Upper lobe of left lung (tissue), 6 donors: ENCODE measurements at regions not wholly inside any gene's neighbourhood (a gene's known extent, or its start where the extent isn't known, plus 50 kb on each side); places are given as distances from the start of the nearest gene placed in this dataset.

ENCODE experiments used
- ATAC-seq, 2 donors: fragments of 200-7000 bp; cut with Tn5 transposase; one replicate each; pipeline ENCODE4 v1.9.1; 2022; ENCODE audit warnings: mild to moderate bottlenecking in 2 of 2, moderate library complexity in 2 of 2; ENCODE audit not compliant: low FRiP score in 2 of 2
- DNase-seq, 2 donors: peaks; one replicate each; pipeline ENCODE4 v3.0.0-alpha.2; 2019 to 2020
- H3K27ac ChIP-seq, 4 donors: fragments of 200-600 bp; sonication (generic); one replicate each; pipeline ENCODE4 v1.5.1; 2016 to 2019
- H3K27me3 ChIP-seq, 4 donors: fragments of 200-600 bp; sonication (generic); one replicate each; pipeline ENCODE4 v1.5.1; 2017 to 2019
- H3K36me3 ChIP-seq, 4 donors: fragments of 200-600 bp; sonication (generic); one replicate each; pipeline ENCODE4 v1.5.1; 2016 to 2019
- H3K4me1 ChIP-seq, 4 donors: fragments of 200-600 bp; sonication (generic); one replicate each; pipeline ENCODE4 v1.5.1; 2018 to 2019
- H3K4me3 ChIP-seq, 4 donors: fragments of 200-600 bp; sonication (generic); one replicate each; pipeline ENCODE4 v1.5.1; 2017 to 2019; ENCODE audit warnings: mild to moderate bottlenecking in 2 of 4, moderate library complexity in 1 of 4
- H3K9me3 ChIP-seq, 4 donors: fragments of 200-600 bp; sonication (generic); one replicate each; pipeline ENCODE4 v1.5.1; 2018 to 2019
- EP300 ChIP-seq, 4 donors: sonication (generic); formaldehyde crosslinking; IDR thresholded peaks; one replicate each; pipeline ENCODE4 v1.5.1; 2017; ENCODE audit warnings: antibody characterized with exemption in 4 of 4, control low read depth in 2 of 4
- POLR2A ChIP-seq, 4 donors: fragments of 450-650 bp; IDR thresholded peaks; one replicate each; pipeline ENCODE4 v1.5.1; 2016 to 2017; ENCODE audit warnings: antibody characterized with exemption in 4 of 4, mild to moderate bottlenecking in 2 of 4
- POLR2AphosphoS5 ChIP-seq, 2 donors: sonication (generic); formaldehyde crosslinking; IDR thresholded peaks; one replicate each; pipeline ENCODE4 v1.5.1; 2017; ENCODE audit warnings: antibody characterized with exemption in 2 of 2
- WGBS, 2 donors: methylation state at CpG; one replicate each; pipeline ENCODE4 v1.1.5; 2017 to 2018; 5-methylcytosine and 5-hydroxymethylcytosine counted together
- TF ChIP-seq, protein P1 (sequence below), 6 experiments: fragments of 450-650 bp in 4 of 6; fragments of 200-600 bp in 2 of 6; sonication (generic) in 2 of 6; IDR thresholded peaks; one replicate each; pipeline ENCODE4 v1.5.1; 2016 to 2019; ENCODE audit warnings: antibody characterized with exemption in 6 of 6
- donor health status: DM: no; HTN: no; CAD: no; lungs with moderate emphysema.
- donor health status: DM: no; HTN: yes; CAD: no; lungs with severe emphysema.

DNA sequence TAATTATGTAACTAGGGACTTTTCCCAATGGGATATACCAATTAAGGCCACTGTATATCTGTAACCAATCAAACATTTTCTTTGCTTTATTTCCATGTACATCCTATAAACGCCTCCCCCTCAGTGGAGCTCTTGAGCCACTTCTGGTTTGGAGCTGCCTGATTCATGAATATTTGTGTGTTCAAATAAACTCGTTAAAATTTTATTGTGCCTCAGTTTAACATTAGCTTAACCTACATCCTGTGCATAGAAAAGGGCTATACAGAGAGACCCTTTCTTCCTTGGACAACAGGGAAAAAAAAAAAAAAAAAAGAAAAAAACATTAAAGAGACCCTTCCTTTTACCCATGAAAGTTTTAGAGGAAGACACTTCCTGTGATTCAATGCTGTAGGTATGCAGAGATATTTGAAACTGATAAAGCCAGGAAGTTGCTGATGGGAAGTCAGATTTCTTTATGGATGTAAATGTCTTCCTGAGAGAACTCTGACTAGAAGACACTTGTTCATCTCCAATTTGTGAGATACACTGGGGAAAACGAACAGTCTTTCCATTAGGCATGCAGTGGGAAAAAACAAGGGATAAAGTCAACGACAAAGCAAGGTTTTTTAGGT lies 614.6 kb upstream of the SOX11 start:
- H3K4me1 ChIP-seq: no peaks in the 10 kb centered on the region
- 50 to 54% methylated on average over 4 of the region's 4 CpGs for WGBS, 2 donors
- no peaks in the 10 kb centered on the region for H3K9me3 ChIP-seq
- H3K36me3 ChIP-seq: no peaks in the 10 kb centered on the region
- H3K27ac ChIP-seq: no peak overlapping the region
- TF ChIP-seq POLR2A (IDR thresholded peaks at IDR 0.05): no peak
- no peak for TF ChIP-seq POLR2AphosphoS5 (IDR thresholded peaks at IDR 0.05)
- TF ChIP-seq EP300 (IDR thresholded peaks at IDR 0.05): no peak
- TF ChIP-seq, protein P1, sequence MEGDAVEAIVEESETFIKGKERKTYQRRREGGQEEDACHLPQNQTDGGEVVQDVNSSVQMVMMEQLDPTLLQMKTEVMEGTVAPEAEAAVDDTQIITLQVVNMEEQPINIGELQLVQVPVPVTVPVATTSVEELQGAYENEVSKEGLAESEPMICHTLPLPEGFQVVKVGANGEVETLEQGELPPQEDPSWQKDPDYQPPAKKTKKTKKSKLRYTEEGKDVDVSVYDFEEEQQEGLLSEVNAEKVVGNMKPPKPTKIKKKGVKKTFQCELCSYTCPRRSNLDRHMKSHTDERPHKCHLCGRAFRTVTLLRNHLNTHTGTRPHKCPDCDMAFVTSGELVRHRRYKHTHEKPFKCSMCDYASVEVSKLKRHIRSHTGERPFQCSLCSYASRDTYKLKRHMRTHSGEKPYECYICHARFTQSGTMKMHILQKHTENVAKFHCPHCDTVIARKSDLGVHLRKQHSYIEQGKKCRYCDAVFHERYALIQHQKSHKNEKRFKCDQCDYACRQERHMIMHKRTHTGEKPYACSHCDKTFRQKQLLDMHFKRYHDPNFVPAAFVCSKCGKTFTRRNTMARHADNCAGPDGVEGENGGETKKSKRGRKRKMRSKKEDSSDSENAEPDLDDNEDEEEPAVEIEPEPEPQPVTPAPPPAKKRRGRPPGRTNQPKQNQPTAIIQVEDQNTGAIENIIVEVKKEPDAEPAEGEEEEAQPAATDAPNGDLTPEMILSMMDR (IDR thresholded peaks at IDR 0.05): no peak
- no peak for ATAC-seq
- DNase-seq: no peak
- no peaks in the 10 kb centered on the region for H3K27me3 ChIP-seq
- H3K4me3 ChIP-seq: no peak overlapping the region

- no peak overlapping the region for H3K27ac ChIP-seq
- H3K9me3 ChIP-seq: no peaks in the 10 kb centered on the region
- no peaks in the 10 kb centered on the region for H3K4me1 ChIP-seq
- WGBS, 2 donors: 71 to 81% methylated on average over 3 of the region's 3 CpGs
- DNase-seq (no peak), ATAC-seq (no peak)
- H3K27me3 ChIP-seq: no peaks in the 10 kb centered on the region
- TF ChIP-seq POLR2AphosphoS5 (IDR thresholded peaks at IDR 0.05): no peak
- no peak for TF ChIP-seq POLR2A (IDR thresholded peaks at IDR 0.05)
- TF ChIP-seq EP300 (IDR thresholded peaks at IDR 0.05): no peak
- TF ChIP-seq, protein P1 (IDR thresholded peaks at IDR 0.05): no peak
- no peak overlapping the region for H3K4me3 ChIP-seq
- H3K36me3 ChIP-seq: no peaks in the 10 kb centered on the region
Measured at GRCh38 chr2:5083402-5083801, 608.8 kb upstream of the SOX11 start.

GRCh38 chr2:5089409-5089808 lies 602.8 kb upstream of the SOX11 start:
- ATAC-seq (no peak), DNase-seq (no peak)
- no peaks in the 10 kb centered on the region for H3K36me3 ChIP-seq
- no peak for TF ChIP-seq POLR2A (IDR thresholded peaks at IDR 0.05)
- H3K9me3 ChIP-seq: no peaks in the 10 kb centered on the region
- no peaks in the 10 kb centered on the region for H3K4me1 ChIP-seq
- no peak overlapping the region for H3K27ac ChIP-seq
- no peak overlapping the region for H3K4me3 ChIP-seq
- no peaks in the 10 kb centered on the region for H3K27me3 ChIP-seq
- 77 to 86% methylated on average over 5 of the region's 5 CpGs for WGBS, 2 donors

DNA sequence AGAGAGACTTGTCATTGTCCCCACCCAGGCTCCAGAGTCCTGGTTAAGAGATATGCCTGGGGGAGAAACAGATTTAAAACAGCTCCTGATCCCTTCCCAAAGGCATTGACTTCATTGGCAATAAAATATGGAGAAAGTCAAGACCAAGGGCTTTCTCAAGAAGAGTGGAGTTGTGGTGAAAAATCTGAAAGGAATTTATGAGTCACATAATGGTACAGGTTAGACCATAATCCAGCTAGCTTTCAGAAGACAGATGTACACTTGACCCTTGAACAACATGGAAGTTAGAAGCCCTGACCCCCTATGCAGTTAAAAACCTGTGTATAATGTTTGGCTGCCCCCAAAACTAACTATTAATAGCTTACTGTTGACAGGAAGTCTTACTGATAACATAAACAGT lies 599.1 kb upstream of the SOX11 start:
- Histone ChIP-seq H3K4me1 (no peaks in the 10 kb centered on the region), H3K27ac (no peak overlapping the region), H3K4me3 (no peak overlapping the region), H3K27me3 (no peaks in the 10 kb centered on the region), H3K9me3 (peaks cover 0 to 12% (median 0%) of the 10 kb centered on the region in 4 donors), H3K36me3 (no peaks in the 10 kb centered on the region)
- no peak for DNase-seq
- TF ChIP-seq POLR2A (IDR thresholded peaks at IDR 0.05) (no peak), POLR2AphosphoS5 (IDR thresholded peaks at IDR 0.05) (no peak), EP300 (IDR thresholded peaks at IDR 0.05) (no peak)
- TF ChIP-seq, protein P1 (IDR thresholded peaks at IDR 0.05): no peak
- no peak for ATAC-seq

DNA sequence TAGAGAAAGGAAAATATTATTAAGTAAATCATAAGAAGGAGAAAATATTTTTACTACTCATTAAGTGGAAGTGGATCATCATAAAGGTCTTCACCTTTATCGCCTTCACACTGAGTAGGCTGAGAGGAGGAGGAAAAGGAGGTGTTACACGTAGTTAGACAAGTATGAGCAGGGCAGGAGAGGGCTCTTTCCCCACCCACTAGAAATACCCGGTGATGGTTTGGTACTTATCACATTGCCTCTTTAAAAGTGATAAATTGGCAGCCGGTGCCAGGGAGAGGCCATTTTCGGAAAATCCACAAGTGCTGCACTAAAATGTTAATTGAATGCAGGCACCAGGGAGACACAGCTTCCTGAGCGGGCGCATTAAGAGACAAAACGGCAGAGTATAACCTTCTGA lies 598.7 kb upstream of the SOX11 start:
- no peak overlapping the region for H3K4me3 ChIP-seq
- ATAC-seq (no peak), DNase-seq (no peak)
- TF ChIP-seq, protein P1 (IDR thresholded peaks at IDR 0.05): no peak
- TF ChIP-seq POLR2AphosphoS5 (IDR thresholded peaks at IDR 0.05) (no peak), POLR2A (IDR thresholded peaks at IDR 0.05) (no peak), EP300 (IDR thresholded peaks at IDR 0.05) (no peak)
- H3K4me1 ChIP-seq: no peaks in the 10 kb centered on the region
- WGBS, 2 donors: 78 to 79% methylated on average over 8 of the region's 8 CpGs
- no peaks in the 10 kb centered on the region for H3K36me3 ChIP-seq
- H3K27me3 ChIP-seq: no peaks in the 10 kb centered on the region
- H3K27ac ChIP-seq: no peak overlapping the region
- H3K9me3 ChIP-seq: peaks cover 0 to 12% (median 0%) of the 10 kb centered on the region in 4 donors
